ENCODE measurements at regions not wholly inside any gene's neighbourhood (a gene's known extent, or its start where the extent isn't known, plus 50 kb on each side); places are given as distances from the start of the nearest gene placed in this dataset.

GRCh38 chr1:30479575-30479974, 243.8 kb downstream of the MATN1 start:
- no peak for TF ChIP-seq BHLHE40 (IDR thresholded peaks at IDR 0.05; ENCODE audit: borderline replicate concordance)
- TF ChIP-seq FOXM1 (IDR thresholded peaks at IDR 0.05; ENCODE audit: borderline replicate concordance), result no peak
- no peak for TF ChIP-seq ARNT (IDR thresholded peaks at IDR 0.05)
- no peak; the same call in 1 of the 2 replicates for TF ChIP-seq PKNOX1 (IDR thresholded peaks at IDR 0.05)
